HCT116 (cell line): ENCODE measurements at regions not wholly inside any gene's neighbourhood (a gene's known extent, or its start where the extent isn't known, plus 50 kb on each side); places are given as distances from the start of the nearest gene placed in this dataset.

Experiments
- ATAC-seq: fragments of 200-7000 bp; cut with Tn5 transposase; 2 replicates; pipeline ENCODE4 v1.9.1; 2020; ENCODE audit warnings: mild to moderate bottlenecking, moderate library complexity
- BruUV-seq: library from RNA; stranded (reverse); fragments of 400-500 nt; replicated peaks from 2 replicates; lab custom pipeline; 2021; lab: Mats Ljungman, UMichigan
- CTCF ChIA-PET: fragments of 300-600 bp; sonication (Branson Sonifier 250); formaldehyde crosslinking; loops from one replicate; lab custom pipeline; 2021; ENCODE audit warnings: antibody characterized with exemption; lab: Charles Lee
- POLR2A ChIA-PET: fragments of 300-600, 350-600 bp; sonication (Branson Sonifier 250); formaldehyde crosslinking; loops from one replicate; lab custom pipeline; 2021; ENCODE audit warnings: antibody characterized with exemption; lab: Charles Lee
- RAD21 ChIA-PET, 2 experiments: fragments of 300-600 bp; sonication (Branson Sonifier 250); formaldehyde crosslinking; loops; one replicate each; lab custom pipeline; 2023; ENCODE audit warnings: low total read pairs in 2 of 2; ENCODE audit not compliant: uncharacterized antibody in 2 of 2, unreplicated experiment in 2 of 2, low non-redundant PET in 1 of 2; lab: Charles Lee
- DNase-seq: peaks from one replicate; pipeline ENCODE4 v3.0.0-alpha.2; 2010; ENCODE audit warnings: low read depth, low spot score
- H2AFZ ChIP-seq: fragments of 200-600 bp; shearing (Covaris generic), sonication (generic); 2 replicates; pipeline ENCODE4 v1.6.1; 2017; ENCODE audit warnings: low read depth, mixed run types, mixed read lengths, antibody characterized with exemption, low read length; ENCODE audit not compliant: poor library complexity, severe bottlenecking
- H3K27ac ChIP-seq: 2 replicates; pipeline ENCODE4 v1.5.1; 2012; ENCODE audit warnings: low read depth, low read length
- H3K27me3 ChIP-seq: fragments of 200-600 bp; sonication (generic); 2 replicates; pipeline ENCODE4 v1.6.1; 2016; ENCODE audit warnings: mixed run types, low read length, mixed read lengths; ENCODE audit not compliant: insufficient read depth
- H3K36me3 ChIP-seq, 2 experiments: fragments of 200-500 bp in 1 of 2; fragments of 200-600 bp in 1 of 2; sonication (Bioruptor generic) in 1 of 2; sonication (generic) in 1 of 2; 2 replicates each; pipeline versions ENCODE4 v1.5.1 to v1.6.1; 2014 to 2016; ENCODE audit warnings: low read length in 2 of 2, inconsistent platforms in 1 of 2, mixed read lengths in 1 of 2, mixed run types in 1 of 2; ENCODE audit not compliant: insufficient read depth in 2 of 2, control insufficient read depth in 1 of 2
- H3K4me1 ChIP-seq, 2 experiments: fragments of 200-600 bp in 1 of 2; sonication (generic) in 1 of 2; 2 replicates each; pipeline versions ENCODE4 v1.5.1 to v1.6.1; 2012 to 2017; ENCODE audit warnings: low read length in 2 of 2, inconsistent platforms in 1 of 2, mild to moderate bottlenecking in 1 of 2, mixed read lengths in 1 of 2, mixed run types in 1 of 2, moderate library complexity in 1 of 2; ENCODE audit not compliant: insufficient read depth in 2 of 2, control insufficient read depth in 1 of 2
- H3K4me2 ChIP-seq: fragments of 200-600 bp; sonication (generic); 2 replicates; pipeline ENCODE4 v1.6.1; 2017; ENCODE audit warnings: mixed run types, low read length, mixed read lengths
- H3K4me3 ChIP-seq, 2 experiments: fragments of 200-600 bp in 1 of 2; sonication (generic) in 1 of 2; replicated peaks in 1 of 2; 2 replicates each; pipeline ENCODE4 v1.5.1; 2011 to 2016; ENCODE audit warnings: low read length in 2 of 2, control low read depth in 1 of 2, low read depth in 1 of 2, mild to moderate bottlenecking in 1 of 2, mixed read lengths in 1 of 2, mixed run types in 1 of 2
- H3K79me2 ChIP-seq: fragments of 200-600 bp; sonication (generic); 2 replicates; pipeline ENCODE4 v1.6.1; 2017; ENCODE audit warnings: mild to moderate bottlenecking, mixed run types, low read length, moderate library complexity, mixed read lengths; ENCODE audit not compliant: insufficient read depth
- H3K9ac ChIP-seq: fragments of 200-600 bp; sonication (generic); 2 replicates; pipeline ENCODE4 v1.6.1; 2016; ENCODE audit warnings: low read length, mixed read lengths
- H3K9me2 ChIP-seq: fragments of 200-600 bp; sonication (generic), shearing (Covaris generic); 2 replicates; pipeline ENCODE4 v1.6.1; 2017; ENCODE audit warnings: mixed run types, mild to moderate bottlenecking, moderate library complexity; ENCODE audit not compliant: insufficient read depth
- H3K9me3 ChIP-seq, 2 experiments: fragments of 200-500 bp in 1 of 2; fragments of 200-600 bp in 1 of 2; sonication (Bioruptor generic) in 1 of 2; sonication (generic) in 1 of 2; 2 replicates each; pipeline ENCODE4 v1.6.1; 2014 to 2017; ENCODE audit warnings: low read length in 2 of 2, mixed read lengths in 2 of 2, inconsistent platforms in 1 of 2, low read depth in 1 of 2, mild to moderate bottlenecking in 1 of 2, mixed run types in 1 of 2, moderate library complexity in 1 of 2; ENCODE audit not compliant: control insufficient read depth in 1 of 2, insufficient read depth in 1 of 2
- H4K20me1 ChIP-seq: fragments of 200-600 bp; sonication (generic), shearing (Covaris generic); 2 replicates; pipeline ENCODE4 v1.6.1; 2017; ENCODE audit warnings: mixed run types, mild to moderate bottlenecking, moderate library complexity; ENCODE audit not compliant: insufficient read depth
- EZH2phosphoT487 ChIP-seq: fragments of 200-600 bp; IDR thresholded peaks from 2 replicates; pipeline ENCODE4 v1.6.1; 2018; ENCODE audit warnings: antibody characterized with exemption, borderline replicate concordance
- FOSL1 ChIP-seq: IDR thresholded peaks from 2 replicates; pipeline ENCODE4 v1.6.1; 2012; ENCODE audit warnings: low read depth
- JUND ChIP-seq: IDR thresholded peaks from 2 replicates; pipeline ENCODE4 v1.6.1; 2012
- POLR2A ChIP-seq: IDR thresholded peaks from 2 replicates; pipeline ENCODE4 v1.7.0; 2011; ENCODE audit warnings: borderline replicate concordance; ENCODE audit not compliant: insufficient read depth, insufficient read length; ENCODE audit errors: extremely low read depth
- SRF ChIP-seq: IDR thresholded peaks from 2 replicates; pipeline ENCODE4 v1.6.1; 2012; ENCODE audit warnings: low read depth
- TCF7L2 ChIP-seq: IDR thresholded peaks from 2 replicates; pipeline ENCODE4 v1.7.0; 2011; ENCODE audit warnings: borderline replicate concordance, inconsistent platforms; ENCODE audit not compliant: insufficient read depth, insufficient read length; ENCODE audit errors: extremely low read depth
- intact Hi-C: fragments of 100-400 bp; cut with micrococcal nuclease; formaldehyde crosslinking; loops from 2 replicates; pipeline ENCODE4 v1.10.0; 2022

DNA sequence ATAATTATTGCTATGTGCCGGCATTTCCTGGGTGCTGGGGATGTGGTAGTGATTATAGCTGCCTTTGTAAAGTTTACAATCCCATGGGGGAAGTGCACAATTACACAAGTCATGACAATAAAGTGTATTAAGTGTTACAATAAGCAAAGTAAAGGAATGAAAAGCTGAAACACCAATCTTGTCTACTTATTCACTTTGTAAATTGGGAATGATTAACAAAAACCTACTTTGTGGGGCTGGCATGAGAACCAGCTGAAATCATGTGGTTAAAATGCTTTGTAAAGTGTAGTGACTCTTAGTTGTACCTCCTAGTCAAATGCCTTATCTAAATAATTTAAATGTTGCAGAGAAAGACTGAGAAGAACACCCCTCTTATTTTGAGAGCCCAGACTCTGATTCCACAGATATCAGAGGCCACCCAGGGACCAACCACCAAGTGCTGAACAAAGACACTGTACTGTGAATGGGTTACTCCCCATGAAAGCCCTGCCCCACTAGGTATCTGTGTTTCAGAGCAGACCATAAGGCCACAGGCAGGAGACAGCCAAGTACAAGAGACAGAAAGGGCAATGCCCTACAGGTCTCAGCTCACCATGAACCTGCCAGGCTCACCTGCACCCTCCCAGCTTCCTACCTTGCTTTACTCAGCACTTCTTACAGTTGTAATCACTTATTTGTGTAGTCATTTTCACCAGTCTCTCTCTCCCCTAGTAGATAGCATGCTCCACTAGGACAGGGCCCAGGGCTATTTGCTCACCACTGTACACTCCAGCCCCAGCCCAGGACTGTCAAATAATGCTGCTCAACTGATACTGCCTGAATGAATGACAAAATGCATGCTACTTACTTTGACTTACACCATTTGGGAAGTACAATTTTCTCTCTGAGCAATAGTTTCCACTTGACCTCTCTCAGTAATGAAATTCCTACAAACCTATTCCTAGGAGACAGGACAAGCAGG, 101.6 kb upstream of the APC start:
- CTCF ChIA-PET, result no interaction called here
- H3K9ac ChIP-seq, result no peak overlapping the region
- no peak overlapping the region for H3K4me3 ChIP-seq
- no TSS peak for BruUV-seq
- no peak overlapping the region for H3K27ac ChIP-seq
- no peak for TF ChIP-seq JUND
- TF ChIP-seq FOSL1, result no peak
- TF ChIP-seq, all 23 proteins: peak for 0
- Histone ChIP-seq H3K36me3 (no peaks in the 10 kb centered on the region), H4K20me1 (no peaks in the 10 kb centered on the region), H3K9me3 (no peaks in the 10 kb centered on the region), H2AFZ (no peak overlapping the region), H3K79me2 (no peaks in the 10 kb centered on the region), H3K9me2 (no peaks in the 10 kb centered on the region), H3K4me2 (no peak overlapping the region), H3K4me1 (no peaks in the 10 kb centered on the region), H3K27me3 (no peaks in the 10 kb centered on the region)
- POLR2A ChIA-PET, result no interaction called here
- intact Hi-C loops, result no loop called here
- no peak for DNase-seq
- RAD21 ChIA-PET, result no interaction called here
- ATAC-seq, result no peak

GRCh38 chr5:112636751-112637150, 100.9 kb upstream of the APC start:
- TF ChIP-seq SRF (no peak), JUND (no peak), EZH2phosphoT487 (no peak), TCF7L2 (no peak), POLR2A (no peak)
- DNase-seq (no peak), ATAC-seq (no peak)
- RAD21 ChIA-PET, result no interaction called here
- no TSS peak for BruUV-seq
- Histone ChIP-seq H3K9me3 (no peaks in the 10 kb centered on the region), H3K4me2 (no peak overlapping the region), H3K4me3 (no peak overlapping the region), H3K27ac (no peak overlapping the region), H3K36me3 (no peaks in the 10 kb centered on the region), H3K9me2 (no peaks in the 10 kb centered on the region), H3K27me3 (no peaks in the 10 kb centered on the region), H4K20me1 (no peaks in the 10 kb centered on the region), H3K9ac (no peak overlapping the region), H3K4me1 (no peaks in the 10 kb centered on the region), H3K79me2 (no peaks in the 10 kb centered on the region), H2AFZ (no peak overlapping the region)
- intact Hi-C loops, result no loop called here
- CTCF ChIA-PET, result no interaction called here
- POLR2A ChIA-PET, result no interaction called here
